ENCODE measurements at regions not wholly inside any gene's neighbourhood (a gene's known extent, or its start where the extent isn't known, plus 50 kb on each side); places are given as distances from the start of the nearest gene placed in this dataset.
"Not testable (repeated sequence)": the region's sequence is repeated elsewhere in the genome, so short reads cannot be mapped to it uniquely, and the experiment has no call there.

DNA sequence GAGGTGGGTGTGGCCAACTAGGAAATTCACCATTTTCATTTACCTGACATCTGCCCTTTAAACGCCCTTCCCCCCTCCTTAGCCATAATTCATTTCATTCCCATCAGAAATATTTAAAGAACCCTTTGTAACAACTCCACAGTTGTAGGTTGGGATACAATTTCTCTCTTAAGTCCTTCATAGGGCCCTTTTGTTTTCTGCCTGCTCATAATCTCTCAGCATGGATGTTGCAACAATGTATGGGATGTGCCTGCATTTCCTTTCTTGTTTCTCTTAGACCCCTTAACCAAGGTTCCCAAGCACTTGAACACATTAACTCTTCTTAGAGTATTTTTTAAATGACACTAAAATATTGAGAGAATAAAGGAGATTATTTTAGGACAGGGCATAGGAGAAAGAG is 51.7 kb upstream of the MYO10 start:
- no peak for FAIRE-seq

DNA sequence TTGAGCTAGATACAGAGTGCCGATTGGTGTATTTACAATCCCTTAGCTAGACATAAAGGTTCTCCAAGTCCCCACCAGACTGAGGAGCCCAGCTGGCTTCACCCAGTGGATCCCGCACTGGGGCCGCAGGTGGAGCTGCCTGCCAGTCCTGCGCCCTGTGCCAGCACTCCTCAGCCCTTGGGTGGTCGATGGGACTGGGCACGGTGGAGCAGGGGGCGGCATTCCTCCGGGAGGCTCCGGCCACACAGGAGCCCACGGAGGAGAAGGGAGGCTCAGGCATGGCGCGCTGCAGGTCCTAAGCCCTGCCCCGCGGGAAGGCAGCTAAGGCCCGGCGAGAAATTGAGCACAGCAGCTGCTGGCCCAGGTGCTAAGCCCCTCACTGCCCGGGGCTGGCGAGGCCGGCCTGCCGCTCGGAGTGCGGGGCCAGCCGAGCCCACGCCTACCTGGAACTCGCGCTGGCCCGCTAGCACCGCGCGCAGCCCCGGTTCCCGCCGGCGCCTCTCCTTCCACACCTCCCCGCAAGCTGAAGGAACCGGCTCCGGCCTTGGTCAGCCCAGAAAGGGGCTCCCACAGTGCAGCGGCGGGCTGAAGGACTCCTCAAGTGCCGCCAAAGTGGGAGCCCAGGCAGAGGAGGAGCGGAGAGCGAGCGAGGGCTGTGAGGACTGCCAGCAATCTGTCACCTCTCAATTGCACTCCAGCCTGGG is 54.9 kb upstream of the MYO10 start:
- not testable (repeated sequence) for FAIRE-seq

DNA sequence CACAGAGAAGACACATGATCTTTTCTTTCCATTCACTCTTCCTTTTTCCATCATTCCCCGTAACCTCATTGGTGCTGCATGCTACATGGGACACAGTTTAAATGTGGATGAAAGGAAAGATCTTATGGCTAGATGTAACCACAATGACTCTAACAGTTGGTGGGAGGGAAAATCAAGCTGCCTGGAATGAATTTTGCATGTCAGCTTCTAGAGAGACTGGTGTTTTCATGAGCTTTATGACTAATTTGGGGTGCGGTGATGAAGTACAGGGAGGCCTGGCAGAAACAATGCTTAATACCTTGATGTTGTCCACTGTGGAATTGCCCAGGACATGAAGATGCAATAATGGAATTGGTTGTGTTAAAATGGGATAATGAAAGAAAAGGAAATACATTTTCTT is 55.9 kb upstream of the MYO10 start:
- FAIRE-seq, result no peak

DNA sequence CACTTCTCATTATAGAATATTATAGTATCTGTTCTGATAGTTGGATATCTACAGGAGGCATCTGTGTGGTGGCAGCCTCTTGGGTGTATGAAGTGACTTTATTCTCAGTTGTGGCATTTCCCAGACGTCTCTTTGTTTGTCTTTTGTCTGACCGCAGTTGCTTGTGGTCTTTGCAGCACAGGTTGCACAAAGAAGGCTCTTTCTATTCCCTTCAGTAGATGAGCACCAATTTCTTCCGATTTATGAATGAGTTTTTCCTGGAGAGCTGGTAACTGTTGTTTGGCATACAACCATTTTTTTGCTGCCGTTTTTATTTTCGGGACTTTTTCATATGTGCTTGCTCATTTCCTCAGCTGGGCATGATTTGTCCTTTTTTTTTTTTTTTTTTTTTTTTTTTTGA is 56.4 kb upstream of the MYO10 start:
- no peak for FAIRE-seq

DNA sequence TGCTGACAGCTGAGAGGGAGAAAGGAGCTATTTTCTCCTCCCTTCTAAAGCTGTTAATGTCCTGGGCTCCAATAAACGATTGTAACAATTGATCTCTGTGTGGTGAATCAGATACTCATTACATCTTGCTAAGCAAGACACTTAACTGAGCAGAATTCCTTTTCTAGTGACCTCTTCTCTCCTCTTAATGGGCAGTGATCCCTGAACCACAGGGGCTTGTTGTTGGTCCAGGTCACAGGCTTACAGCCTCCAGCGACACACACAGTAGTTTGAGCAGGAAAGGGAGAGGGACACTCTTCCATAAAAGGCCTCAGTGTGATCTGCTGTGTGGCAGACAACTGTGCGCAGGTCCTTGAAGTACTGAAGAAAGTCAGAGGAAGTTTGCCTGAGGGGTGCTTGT is 58.5 kb upstream of the MYO10 start:
- no peak for FAIRE-seq

DNA sequence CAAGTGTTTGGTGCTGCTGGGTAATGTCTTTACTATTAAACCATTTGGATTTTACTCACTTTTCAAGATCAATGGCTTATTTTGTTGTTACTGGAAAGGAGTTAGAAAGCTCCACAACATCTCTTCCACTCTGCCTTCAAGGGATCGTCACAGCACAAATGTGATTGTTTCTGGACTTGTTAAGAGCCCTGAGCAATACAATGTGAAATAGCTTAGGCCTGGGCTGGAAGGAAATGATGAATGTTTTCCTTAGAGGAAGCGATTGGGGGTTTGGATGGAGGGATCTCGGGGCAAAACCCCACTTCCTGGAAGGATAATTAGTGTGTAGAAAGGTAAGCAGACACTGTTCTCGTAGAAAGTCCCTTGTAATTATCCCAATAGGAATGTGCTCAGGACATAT is 59.3 kb upstream of the MYO10 start:
- FAIRE-seq, result no peak

DNA sequence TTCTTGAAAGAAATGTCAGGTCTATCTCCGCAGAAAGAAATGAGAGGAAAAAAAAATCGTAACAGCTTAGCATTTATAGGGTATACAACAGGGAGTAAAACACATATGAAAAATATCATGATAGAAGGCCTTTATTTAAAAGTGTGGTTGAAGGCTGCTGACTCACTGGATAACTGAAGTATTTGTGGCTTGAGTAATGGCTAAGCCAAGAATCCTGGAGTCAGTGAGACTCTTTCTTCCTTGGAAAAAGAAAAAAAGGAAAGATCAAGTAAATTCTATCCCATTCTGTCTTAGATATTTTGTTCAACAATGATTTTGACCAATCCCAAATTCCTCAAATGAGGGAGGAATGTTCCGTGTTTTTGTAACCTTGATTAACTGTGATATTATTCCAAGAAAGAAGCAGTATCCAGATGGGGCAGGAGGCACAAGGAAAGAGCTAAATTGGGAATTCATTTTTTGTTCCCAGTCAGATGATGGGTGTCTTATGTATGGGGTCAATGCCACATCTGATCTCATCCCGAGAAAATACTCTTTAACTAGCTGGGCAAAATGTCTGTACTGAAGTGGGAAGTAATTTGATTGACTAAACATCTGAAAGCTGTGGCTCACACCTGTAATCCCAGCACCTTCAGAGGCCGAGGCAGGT is 64.3 kb upstream of the MYO10 start:
- no peak for FAIRE-seq

DNA sequence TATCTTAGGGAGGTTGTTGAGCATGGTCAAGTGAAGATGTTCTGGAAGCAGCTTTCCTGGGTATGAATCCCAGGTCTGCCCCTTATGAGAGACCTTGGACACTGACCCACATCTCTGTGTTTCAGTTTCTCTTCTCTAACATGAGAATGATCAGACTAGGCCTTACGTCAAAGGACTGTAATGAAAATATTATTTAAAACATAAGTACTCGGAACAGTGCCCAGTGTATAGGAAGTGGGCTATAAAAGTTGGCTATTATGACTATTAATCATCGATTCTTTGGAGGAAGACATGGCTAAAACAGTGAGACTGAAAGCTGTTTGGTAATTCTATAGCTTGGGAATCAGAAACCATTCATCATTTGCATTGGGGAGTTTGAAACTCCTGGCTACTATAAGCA is 65.3 kb upstream of the MYO10 start:
- no peak for FAIRE-seq

DNA sequence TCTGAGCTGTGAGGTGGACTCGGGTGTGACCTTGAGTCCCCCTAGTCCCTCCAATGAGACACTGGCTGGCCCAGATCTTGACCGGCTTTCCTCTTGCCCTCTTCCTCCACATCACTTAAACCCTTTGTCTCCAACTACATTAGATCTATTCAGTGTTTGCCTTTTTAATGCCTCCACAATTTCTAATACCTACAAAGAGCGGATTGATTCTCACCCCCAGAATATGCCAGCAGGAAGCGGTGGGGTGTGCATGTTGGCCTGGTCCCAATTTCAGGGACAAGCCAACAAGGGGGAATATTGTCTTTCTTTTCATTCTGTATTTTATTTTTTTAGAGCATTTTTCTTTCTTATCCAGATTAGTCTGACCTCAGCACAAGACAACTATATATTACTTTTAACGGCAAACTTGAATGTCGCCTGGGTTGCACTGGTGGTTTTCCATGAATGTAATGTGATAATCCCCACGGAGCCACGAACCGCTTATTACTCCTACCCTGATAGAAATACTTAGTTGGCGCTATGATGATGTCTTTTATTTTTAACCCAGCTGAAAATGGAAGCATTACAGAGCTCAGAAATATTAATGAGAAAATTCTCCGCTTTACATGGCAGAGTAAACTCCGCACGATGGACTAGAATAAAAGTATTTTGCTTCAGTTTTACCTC is 68.5 kb upstream of the MYO10 start:
- FAIRE-seq, result no peak

DNA sequence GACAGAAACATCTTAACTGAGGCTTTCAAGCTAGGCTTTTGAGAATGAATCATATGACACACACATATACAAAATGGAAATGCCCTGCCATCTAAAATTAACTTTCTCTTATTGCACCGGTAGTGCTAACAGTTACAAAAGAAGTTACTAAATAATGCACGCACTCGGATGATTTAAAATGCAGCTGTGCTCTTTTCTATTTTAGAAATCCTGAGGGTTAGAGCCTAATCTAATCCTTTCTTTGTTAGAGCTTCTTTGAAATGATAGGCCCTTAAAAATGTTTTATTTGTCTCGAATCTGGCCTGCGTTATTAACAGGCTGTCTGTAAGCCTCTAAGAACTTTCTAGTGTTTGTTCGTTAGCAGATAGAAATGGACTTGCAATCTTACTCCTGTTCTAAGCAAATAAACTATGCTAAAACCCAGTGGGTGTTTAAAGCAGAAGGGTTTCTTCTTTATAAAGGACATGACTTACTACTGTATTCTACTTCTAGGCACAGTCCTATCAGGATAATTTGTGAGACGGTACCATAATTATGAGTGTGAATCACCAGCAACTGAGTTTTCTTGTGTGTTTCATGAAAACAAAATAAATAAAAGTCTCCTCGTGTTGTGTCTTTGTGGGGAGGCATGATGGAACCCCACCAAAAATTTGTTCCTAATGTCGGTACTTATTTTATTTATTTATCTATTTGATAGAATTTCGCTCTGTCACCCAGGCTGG is 69.2 kb upstream of the MYO10 start:
- FAIRE-seq, result no peak

DNA sequence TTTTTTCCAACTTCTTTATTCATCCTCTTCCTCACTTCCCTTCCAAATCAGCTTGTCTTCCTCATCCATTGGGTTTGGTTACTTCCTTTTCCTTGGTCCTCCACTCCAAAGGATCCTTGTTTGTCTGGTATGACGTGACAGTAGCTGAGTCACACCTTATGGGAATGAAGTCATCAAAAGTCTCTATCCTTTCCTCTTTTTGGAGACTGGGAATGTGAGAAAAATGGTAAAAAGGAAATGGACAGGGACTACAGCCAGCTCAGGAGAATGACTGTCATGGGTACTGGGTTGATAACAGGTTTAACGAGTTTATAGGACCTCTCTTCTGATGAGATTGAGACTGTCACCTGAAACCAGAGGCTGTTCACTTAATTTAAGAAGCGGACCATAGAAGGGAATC is 76.2 kb upstream of the MYO10 start:
- no peak for FAIRE-seq

DNA sequence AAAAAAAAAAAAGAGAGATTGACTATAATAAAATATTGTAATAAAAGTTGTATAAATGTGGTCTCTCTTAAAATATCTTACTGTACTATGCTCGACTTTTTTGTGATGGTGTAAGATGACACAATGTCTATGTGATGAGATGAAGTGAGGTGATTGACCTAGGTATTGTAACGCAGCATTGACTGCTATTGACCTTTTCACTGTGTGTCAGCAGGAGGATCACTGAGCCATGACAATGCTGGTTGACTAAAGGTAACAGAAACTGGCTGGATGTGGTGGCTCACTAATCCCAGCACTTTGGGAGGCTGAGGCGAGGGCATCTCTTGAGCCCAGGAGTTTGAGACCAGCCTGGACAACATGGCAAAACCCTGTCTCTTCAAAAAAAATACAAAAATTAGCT is 78.6 kb upstream of the MYO10 start:
- FAIRE-seq, result no peak

DNA sequence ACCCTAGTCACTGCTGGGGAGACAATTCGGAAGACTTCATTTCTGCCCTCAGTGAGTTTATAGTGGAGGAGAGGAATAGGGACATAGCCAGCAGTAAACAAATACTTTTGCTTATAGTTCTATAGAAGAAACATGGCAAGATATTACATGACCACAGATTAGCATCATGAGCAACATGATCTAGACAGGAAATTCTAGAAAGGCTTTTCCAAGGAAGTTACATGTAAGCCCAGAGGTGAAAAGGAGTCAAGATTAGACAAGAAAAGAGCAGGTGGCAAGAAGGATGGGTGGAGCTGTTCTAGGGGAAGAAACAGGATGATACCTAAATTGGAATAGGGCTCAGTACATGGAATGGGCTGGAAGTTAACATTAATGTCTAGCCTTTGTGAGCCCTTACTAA is 82.8 kb upstream of the MYO10 start:
- FAIRE-seq, result no peak

DNA sequence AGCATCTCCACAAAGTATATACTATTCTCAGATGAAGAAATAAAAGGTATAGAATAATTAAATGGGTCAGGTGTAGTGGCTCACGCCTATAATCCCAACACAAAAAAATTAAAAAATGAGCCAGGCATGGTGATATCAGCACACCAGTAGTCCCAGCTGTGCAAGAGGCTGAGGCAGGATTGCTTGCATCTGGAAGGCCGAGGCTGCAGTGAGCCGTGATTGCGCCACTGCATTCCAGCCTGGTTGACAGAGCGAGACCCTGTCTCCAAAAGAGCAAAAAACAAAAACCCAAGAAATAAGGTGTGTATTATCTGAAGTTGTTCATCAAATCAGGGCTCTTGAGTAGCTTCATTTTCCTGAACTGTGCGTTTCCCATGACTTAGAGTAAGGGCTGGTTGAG is 83.2 kb upstream of the MYO10 start:
- FAIRE-seq, result no peak

DNA sequence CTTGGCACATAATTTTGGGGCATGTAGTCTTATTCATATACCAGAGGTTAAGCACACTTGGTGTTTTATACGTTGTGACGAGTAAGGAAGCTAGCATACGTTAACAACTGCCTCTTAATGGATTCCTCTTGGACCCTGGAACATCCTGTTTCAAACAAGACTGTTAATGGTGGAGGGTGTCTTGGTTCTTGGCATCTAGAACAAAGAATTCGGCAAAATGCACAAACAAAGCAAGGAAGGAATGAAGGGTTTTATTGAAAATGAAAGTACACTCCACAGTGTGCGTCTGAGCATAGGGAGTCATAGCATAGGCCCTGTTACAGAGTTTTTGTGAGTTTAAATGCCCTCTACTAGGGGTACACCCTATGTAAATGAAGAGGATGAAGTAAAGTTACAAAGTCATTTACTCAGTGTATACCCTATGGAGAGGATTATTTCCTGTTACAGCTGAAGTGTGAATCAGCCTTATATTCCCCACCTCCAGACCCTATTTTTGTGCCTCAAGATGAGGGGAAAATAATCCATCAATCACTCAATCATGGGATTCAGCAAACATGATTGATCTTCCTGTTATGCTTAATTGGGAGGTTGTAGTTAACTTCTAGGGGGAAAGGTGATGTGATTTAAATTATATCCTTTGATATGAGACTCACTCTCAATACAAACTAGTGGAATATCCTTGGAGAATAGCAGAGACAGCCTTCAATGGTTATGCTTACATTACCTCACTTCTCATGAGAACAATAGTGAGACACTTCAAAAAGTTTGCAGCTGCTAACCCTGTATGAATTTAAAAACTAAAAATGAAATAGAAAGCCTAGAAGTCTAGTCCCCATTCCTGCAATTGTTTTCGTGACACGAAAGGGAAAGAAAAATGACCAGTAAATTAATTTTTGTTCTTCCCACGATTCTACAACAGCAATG is 84.9 kb upstream of the MYO10 start:
- no peak for FAIRE-seq

DNA sequence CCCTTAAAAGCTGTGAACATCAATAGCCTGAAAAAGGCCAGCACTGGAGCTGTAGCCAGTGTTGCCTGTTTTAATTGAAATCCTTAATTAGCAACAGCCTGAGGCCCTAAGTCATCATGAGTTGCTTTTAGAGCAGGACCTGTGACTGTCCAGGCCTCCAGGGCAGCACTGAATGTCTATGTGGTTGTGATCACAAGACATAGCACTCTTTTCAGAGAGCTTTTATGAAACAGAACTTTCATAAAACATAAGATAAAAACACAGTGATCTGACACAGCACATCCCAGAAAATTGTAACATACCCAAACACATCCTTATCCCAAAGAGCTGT is 85.5 kb upstream of the MYO10 start:
- FAIRE-seq, result no peak

DNA sequence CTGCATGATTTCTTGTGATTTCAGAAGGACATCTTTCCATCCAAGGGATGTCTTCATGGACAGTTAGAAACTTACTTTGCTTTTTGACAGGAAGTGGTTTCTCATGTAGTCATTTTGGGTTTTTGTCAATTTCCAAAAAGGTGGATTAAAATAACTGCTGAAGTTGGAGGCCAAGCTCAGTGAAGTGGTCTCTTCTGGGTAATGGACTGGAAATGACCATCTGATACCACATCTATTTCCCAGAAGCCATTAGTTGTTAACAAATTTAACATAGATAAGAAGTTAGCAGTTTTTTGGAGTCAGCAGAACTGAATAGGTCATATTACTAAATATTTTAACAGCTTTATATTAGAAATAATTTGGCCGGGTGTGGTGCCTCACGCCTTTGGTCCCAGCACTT is 86.2 kb upstream of the MYO10 start:
- FAIRE-seq, result no peak

DNA sequence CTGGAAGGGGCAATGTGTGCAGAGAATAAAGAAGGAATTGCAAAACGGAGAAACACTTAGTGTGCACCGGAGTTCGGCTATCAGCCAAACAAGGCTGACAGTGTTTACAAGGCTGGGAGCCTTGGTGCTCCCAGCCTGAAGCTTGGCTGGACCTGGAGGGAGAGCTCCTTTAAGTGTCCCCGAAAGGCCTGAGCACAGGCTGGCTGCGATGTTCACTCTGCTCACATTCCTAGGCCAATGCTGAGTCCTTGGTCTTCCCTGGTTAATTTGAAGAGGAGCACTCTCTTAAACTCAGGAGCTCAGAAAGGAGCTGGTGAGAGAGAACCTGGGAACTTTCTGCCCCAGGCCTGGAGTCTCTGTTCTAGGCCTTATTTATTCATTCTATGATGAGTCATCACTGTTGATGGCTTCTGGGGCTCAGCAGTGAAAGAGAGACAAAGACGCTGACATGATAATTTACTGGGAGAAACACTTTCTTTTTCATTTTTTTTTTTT is 88.6 kb upstream of the MYO10 start:
- no peak for FAIRE-seq

DNA sequence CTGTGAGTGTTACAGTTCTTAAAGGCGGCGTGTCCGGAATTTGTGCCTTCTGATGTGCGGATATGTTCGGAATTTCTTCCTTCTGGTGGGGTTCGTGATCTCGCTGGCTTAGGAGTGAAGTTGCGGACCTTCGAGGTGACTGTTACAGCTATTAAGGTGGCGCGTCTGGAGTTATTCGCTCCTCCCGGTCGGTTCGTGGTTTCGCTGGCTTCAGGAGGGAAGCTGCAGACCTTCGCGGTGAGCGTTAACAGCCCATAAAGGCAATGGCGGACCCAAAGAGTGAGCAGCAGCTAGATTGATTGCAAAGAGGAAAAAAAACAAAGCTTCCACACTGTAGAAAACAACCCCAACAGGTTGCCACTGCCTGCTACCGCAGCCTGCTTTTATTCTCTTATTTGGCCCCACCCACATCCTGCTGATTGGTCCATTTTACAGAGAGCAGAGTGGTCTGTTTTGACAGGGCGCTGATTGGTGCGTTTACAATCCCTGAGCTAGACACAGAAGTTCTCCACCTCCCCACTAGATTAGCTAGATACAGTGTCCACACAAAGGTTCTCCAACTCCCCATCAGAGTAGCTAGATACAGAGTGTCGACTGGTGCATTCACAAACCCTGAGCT is 95.7 kb upstream of the MYO10 start:
- not testable (repeated sequence) for FAIRE-seq

DNA sequence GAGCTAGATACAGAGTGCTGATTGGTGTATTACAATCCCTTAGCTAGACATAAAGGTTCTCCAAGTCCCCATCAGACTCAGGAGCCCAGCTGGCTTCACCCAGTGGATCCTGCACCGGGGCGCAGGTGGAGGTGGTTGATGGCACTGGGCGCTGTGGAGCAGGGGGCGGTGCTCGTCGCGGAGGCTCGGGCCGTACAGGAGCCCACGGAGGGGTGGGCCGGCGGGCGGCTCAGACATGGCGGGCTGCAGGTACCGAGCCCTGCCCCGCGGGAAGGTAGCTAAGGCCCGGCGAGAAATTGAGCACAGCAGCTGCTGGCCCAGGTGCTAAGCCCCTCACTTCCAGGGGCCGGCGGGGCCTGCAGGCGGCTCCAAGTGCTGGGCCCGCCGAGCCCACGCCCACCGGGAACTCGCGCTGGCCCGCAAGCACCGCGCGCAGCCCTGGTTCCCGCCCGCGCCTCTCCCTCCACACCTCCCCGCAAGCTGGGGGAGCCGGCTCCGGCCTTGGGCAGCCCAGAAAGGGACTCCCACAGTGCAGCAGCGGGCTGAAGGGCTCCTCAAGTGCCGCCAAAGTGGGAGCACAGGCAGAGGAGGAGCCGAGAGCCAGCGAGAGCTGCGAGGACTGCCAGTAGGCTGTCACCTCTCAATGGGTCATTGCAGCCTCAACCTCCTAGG is 96.4 kb upstream of the MYO10 start:
- not testable (repeated sequence) for FAIRE-seq

DNA sequence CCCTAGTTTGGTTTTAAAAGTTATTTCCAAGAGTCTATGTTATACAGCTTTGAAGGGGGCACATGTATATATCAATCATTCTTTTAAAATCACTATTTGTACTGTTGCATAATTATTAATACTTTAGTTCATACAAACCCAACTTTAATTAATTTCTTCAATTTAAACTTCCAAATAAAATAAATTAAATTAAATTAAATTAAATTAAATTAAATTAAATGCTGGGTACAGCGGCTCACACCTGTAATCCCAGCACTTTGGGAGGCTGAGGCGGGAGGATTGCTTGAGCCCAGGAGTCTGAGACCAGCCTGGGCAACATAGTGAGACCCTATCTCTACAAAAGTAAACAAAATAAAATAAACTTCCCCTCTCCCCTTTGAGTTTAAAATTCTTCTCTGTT is 98.9 kb upstream of the MYO10 start:
- not testable (repeated sequence) for FAIRE-seq

DNA sequence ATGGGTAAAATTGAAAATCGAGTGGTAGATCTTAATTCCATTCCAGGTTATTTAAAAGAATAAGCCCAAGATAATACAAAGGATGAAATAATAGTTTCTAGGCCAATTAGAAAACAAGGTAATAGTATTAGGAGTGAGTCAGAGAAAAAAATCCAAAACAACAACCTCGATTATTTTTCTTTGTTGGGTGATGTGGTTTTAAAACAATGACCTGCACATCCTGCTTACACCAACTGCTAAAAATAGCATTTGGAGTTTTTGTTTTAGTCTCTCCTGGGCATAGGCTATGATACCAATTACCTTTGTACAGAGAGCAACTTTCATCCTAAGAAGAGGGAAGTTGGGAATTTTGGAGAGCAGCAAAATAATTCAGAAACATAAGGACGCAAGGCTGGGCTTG is 101.7 kb upstream of the MYO10 start:
- no peak for FAIRE-seq
